ENCODE measurements at regions not wholly inside any gene's neighbourhood (a gene's known extent, or its start where the extent isn't known, plus 50 kb on each side); places are given as distances from the start of the nearest gene placed in this dataset.

DNA sequence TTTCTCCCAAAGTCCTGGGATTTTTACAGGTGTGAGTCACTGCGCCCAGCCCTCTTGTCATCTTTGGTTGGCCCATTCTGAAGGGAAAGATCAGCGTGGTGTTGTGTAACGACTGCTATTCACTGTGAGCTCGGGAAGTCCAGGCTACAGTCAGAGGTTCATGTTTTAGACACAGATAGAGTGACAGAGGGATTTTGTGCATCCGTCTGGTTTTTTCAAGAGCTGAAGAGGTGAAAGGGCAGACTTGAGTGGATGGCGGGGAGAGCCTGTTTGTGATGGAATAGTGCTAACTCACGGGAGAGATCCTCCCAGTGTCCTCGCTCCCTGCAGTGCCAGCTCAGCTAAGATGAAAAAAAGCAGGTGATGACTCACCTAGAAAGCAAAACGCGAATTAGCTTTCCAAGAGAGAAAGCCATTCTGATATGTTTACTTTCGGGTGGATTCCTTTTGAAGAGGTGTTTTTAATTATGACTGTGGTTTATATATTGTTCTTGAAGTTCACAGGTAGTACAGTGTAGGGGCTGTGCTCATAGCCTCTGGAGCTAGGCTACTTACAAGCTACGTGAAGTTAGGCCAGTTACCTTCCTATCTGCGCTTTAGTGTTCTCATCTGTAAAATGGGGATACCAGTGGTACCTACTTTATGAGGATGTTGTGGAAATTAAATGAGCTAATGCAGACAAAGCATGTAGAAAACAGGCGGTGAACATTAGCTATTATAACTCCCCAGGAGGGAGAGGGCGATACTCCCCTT, 67.2 kb downstream of the C11orf91 start:
- H3K27me3 ChIP-seq = no peaks in the 10 kb centered on the region
- no peaks in the 10 kb centered on the region for H3K4me1 ChIP-seq
- DNase-seq = no peak
- TF ChIP-seq, protein P1, sequence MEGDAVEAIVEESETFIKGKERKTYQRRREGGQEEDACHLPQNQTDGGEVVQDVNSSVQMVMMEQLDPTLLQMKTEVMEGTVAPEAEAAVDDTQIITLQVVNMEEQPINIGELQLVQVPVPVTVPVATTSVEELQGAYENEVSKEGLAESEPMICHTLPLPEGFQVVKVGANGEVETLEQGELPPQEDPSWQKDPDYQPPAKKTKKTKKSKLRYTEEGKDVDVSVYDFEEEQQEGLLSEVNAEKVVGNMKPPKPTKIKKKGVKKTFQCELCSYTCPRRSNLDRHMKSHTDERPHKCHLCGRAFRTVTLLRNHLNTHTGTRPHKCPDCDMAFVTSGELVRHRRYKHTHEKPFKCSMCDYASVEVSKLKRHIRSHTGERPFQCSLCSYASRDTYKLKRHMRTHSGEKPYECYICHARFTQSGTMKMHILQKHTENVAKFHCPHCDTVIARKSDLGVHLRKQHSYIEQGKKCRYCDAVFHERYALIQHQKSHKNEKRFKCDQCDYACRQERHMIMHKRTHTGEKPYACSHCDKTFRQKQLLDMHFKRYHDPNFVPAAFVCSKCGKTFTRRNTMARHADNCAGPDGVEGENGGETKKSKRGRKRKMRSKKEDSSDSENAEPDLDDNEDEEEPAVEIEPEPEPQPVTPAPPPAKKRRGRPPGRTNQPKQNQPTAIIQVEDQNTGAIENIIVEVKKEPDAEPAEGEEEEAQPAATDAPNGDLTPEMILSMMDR (IDR thresholded peaks at IDR 0.05) = no peak
- TF ChIP-seq POLR2A (IDR thresholded peaks at IDR 0.05) = no peak
- no peak overlapping the region for H3K4me3 ChIP-seq
- no peaks in the 10 kb centered on the region for H3K9me3 ChIP-seq
- H3K36me3 ChIP-seq = no peaks in the 10 kb centered on the region
- H3K27ac ChIP-seq = no peak overlapping the region

DNA sequence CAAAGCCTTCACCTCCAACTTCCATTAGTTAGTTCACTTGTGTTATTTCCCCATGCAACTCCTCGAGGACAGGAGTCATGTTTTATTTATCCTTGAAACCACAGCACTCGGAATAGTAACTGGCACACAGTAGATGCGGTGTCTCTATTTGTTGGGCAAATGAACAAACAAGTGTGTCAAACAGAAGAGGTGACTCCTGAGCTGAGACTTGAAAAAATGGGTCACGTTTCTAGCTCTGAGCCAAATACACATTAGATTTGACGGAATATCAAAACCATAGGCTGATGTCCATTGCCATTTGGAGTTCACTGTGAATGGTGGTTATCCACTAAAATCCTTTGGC, 68.9 kb downstream of the C11orf91 start:
- DNase-seq = no peak
- Histone ChIP-seq H3K9me3 (no peaks in the 10 kb centered on the region), H3K27me3 (no peaks in the 10 kb centered on the region), H3K4me3 (no peak overlapping the region), H3K27ac (no peak overlapping the region), H3K4me1 (no peaks in the 10 kb centered on the region), H3K36me3 (no peaks in the 10 kb centered on the region)
- TF ChIP-seq, protein P1 (IDR thresholded peaks at IDR 0.05) = no peak
- TF ChIP-seq POLR2A (IDR thresholded peaks at IDR 0.05) = no peak

DNA sequence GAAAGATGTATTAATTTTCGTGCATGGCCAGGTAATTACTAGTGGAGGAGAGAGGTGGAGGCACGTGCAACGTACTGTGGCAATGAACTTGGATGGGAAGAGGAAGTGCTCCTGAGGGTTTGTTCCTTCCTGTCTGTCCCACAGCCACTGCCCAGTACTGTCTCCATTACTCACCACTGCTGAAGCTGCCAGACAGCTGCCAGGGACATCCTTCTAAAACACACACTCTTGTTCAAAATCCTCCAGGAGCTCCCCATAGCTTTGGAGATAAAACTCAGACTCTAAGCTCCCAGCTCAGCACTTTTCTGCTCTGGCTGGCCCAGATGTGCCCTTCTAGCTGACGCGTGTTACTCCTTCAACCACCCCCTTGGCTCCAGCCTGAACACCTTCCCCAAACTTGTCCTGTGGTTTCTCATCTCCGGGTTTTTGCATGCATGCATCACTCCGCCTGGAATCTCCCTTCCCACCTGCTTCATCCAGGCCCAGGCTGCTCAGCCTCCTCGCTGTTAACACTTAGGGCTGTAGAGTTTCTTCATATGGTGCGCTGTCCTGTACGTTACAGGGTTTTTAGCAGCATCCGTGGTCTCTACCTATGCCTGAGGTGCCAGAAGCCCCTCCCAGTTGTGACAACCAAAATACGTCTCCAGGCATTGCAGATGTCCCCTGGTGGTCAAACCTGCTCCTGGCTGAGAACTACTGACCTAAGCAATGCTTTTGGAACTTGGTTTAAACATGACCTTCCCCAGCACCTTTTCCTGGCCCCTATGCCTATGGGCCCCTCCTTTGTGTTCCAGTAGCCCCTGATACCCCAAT, 69.5 kb downstream of the C11orf91 start:
- no peak for DNase-seq
- H3K36me3 ChIP-seq = no peaks in the 10 kb centered on the region
- no peaks in the 10 kb centered on the region for H3K27me3 ChIP-seq
- H3K27ac ChIP-seq = no peak overlapping the region
- TF ChIP-seq, protein P1 (IDR thresholded peaks at IDR 0.05) = no peak
- no peak for TF ChIP-seq POLR2A (IDR thresholded peaks at IDR 0.05)
- H3K4me3 ChIP-seq = no peak overlapping the region
- H3K9me3 ChIP-seq = no peaks in the 10 kb centered on the region
- no peaks in the 10 kb centered on the region for H3K4me1 ChIP-seq

DNA sequence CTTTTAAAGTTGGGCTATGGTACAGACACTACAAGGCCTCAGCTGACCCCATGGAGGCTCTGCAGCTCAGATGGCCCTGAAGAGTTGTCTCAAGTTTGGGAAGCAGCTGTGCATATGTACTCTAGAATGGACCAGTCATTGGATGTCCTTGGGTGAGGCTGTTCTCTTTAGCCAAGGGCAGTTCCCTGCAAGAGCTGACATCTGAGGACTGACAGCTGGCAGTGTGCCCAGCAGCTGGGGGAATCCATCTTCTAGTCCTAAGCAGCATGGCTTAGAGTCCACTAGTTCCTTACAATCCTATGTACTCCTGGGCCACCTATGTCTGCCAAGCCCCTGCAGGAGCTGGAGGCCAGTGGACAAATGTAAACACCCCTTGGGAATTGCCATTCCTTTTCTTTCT, 76.5 kb downstream of the C11orf91 start:
- Histone ChIP-seq H3K4me3 (no peak overlapping the region), H3K4me1 (no peaks in the 10 kb centered on the region), H3K36me3 (no peaks in the 10 kb centered on the region), H3K27me3 (no peaks in the 10 kb centered on the region), H3K9me3 (no peaks in the 10 kb centered on the region), H3K27ac (no peak overlapping the region)
- DNase-seq = no peak
- TF ChIP-seq, protein P1 (IDR thresholded peaks at IDR 0.05) = no peak
- TF ChIP-seq POLR2A (IDR thresholded peaks at IDR 0.05) = no peak

DNA sequence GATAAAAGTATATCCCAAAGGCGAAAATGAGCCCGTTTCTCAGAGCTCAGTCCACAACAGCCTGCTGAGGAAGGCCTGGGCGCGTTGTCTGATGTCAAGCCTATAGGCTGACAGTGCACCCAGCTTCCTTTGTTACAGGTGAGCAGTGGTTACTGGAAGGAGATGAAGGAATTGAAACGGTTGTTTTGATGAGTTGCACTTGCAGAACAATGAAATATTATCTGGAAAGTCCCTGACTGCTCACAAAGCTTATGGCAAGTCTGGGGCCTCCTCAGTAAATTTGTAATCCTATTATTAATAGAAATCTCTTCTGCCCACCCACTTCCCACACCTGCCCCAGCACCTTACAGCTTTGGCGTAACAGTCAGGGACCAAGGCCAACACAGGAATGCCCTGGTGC, 77.8 kb downstream of the C11orf91 start:
- no peaks in the 10 kb centered on the region for H3K9me3 ChIP-seq
- DNase-seq = no peak
- no peaks in the 10 kb centered on the region for H3K36me3 ChIP-seq
- H3K4me3 ChIP-seq = no peak overlapping the region
- TF ChIP-seq, protein P1 (IDR thresholded peaks at IDR 0.05) = no peak
- no peak for TF ChIP-seq POLR2A (IDR thresholded peaks at IDR 0.05)
- H3K27me3 ChIP-seq = no peaks in the 10 kb centered on the region
- no peaks in the 10 kb centered on the region for H3K4me1 ChIP-seq
- no peak overlapping the region for H3K27ac ChIP-seq
